Spleen (tissue), 7 donors: ENCODE measurements at regions not wholly inside any gene's neighbourhood (a gene's known extent, or its start where the extent isn't known, plus 50 kb on each side); places are given as distances from the start of the nearest gene placed in this dataset.

Experiments used
- POLR2A ChIP-seq, 3 donors: fragments of 450-650 bp; IDR thresholded peaks; one replicate each; pipeline ENCODE4 v1.5.1; 2017; ENCODE audit warnings: antibody characterized with exemption in 3 of 3, mild to moderate bottlenecking in 1 of 3
- POLR2AphosphoS5 ChIP-seq, 3 donors: sonication (generic); formaldehyde crosslinking; IDR thresholded peaks; one replicate each; pipeline ENCODE4 v1.5.1; 2017; ENCODE audit warnings: antibody characterized with exemption in 3 of 3
- TF ChIP-seq, protein P1 (sequence below), 11 experiments: fragments of 200-600 bp in 7 of 11; fragments of 450-650 bp in 4 of 11; sonication (generic) in 4 of 11; IDR thresholded peaks in 8 of 11; conservative IDR thresholded peaks in 3 of 11; 1 replicate in 7 of 11; 2 replicates in 4 of 11; pipeline versions ENCODE4 v1.4.0 to v1.8.0; 2016 to 2021; ENCODE audit warnings: antibody characterized with exemption in 11 of 11, inconsistent platforms in 4 of 11, mild to moderate bottlenecking in 1 of 11
- donor health status: DM: no; HTN: no; CAD: no; lungs with moderate emphysema.
- donor health status: DM: no; HTN: no; CAD: no.
- donor health status: DM: no; HTN: no; CAD: no.

DNA sequence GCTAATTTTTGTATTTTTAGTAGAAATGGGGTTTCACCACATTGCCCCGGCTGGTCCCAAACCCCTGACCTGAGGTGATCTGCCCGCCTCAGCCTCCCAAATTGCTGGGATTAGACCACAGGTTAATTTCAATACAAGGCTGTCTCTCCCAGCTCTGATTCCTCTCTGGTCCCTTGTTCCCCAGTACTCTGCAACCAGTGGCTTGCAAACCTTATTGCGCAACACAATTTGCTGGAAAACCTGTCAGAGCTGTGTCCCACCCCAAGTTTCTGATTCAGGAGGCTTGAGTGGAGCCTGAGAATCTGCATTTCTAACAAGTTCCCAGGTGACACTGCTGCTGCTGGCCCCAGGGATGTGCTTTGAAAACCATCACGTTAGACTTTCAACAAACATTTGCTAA lies 96.2 kb upstream of the SRSF6 start:
- TF ChIP-seq, protein P1, sequence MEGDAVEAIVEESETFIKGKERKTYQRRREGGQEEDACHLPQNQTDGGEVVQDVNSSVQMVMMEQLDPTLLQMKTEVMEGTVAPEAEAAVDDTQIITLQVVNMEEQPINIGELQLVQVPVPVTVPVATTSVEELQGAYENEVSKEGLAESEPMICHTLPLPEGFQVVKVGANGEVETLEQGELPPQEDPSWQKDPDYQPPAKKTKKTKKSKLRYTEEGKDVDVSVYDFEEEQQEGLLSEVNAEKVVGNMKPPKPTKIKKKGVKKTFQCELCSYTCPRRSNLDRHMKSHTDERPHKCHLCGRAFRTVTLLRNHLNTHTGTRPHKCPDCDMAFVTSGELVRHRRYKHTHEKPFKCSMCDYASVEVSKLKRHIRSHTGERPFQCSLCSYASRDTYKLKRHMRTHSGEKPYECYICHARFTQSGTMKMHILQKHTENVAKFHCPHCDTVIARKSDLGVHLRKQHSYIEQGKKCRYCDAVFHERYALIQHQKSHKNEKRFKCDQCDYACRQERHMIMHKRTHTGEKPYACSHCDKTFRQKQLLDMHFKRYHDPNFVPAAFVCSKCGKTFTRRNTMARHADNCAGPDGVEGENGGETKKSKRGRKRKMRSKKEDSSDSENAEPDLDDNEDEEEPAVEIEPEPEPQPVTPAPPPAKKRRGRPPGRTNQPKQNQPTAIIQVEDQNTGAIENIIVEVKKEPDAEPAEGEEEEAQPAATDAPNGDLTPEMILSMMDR (IDR thresholded peaks at IDR 0.05 in 8 of 11, conservative IDR thresholded peaks at IDR 0.05 in 3 of 11): no peak
- no peak for TF ChIP-seq POLR2A (IDR thresholded peaks at IDR 0.05)
- TF ChIP-seq POLR2AphosphoS5 (IDR thresholded peaks at IDR 0.05): no peak
